Pancreas (tissue), 10 donors: ENCODE measurements at regions not wholly inside any gene's neighbourhood (a gene's known extent, or its start where the extent isn't known, plus 50 kb on each side); places are given as distances from the start of the nearest gene placed in this dataset.

Experiments used
- ATAC-seq, 4 donors: fragments of 200-7000 bp; cut with Tn5 transposase; one replicate each; pipeline versions ENCODE4 v1.8.0 to v1.9.1; 2020; ENCODE audit warnings: mild to moderate bottlenecking in 4 of 4, moderate library complexity in 4 of 4
- DNase-seq, 6 donors: peaks; one replicate each; pipeline ENCODE4 v3.0.0-alpha.2; 2020
- FAIRE-seq: peaks from 2 replicates; lab custom pipeline; 2012; peaks lifted over from hg19 to GRCh38; lab: Jason Lieb, UNC
- H3K27ac ChIP-seq, 4 donors: fragments of 200-600 bp; sonication (generic); 1 replicate in 3 of 4; 2 replicates in 1 of 4; pipeline versions ENCODE4 v1.5.0 to v1.8.0; 2020
- H3K27me3 ChIP-seq, 4 donors: fragments of 200-600 bp; one replicate each; pipeline ENCODE4 v1.8.0; 2021
- H3K36me3 ChIP-seq, 3 donors: fragments of 200-600 bp; sonication (generic) in 1 of 3; one replicate each; pipeline versions ENCODE4 v1.5.0 to v1.8.0; 2020 to 2021
- H3K4me1 ChIP-seq, 3 donors: fragments of 200-600 bp; one replicate each; pipeline ENCODE4 v1.8.0; 2021
- H3K4me3 ChIP-seq, 4 donors: fragments of 200-600 bp; sonication (generic) in 2 of 4; one replicate each; pipeline versions ENCODE4 v1.5.0 to v1.8.0; 2020 to 2021
- H3K9me3 ChIP-seq, 4 donors: fragments of 200-600 bp; one replicate each; pipeline ENCODE4 v1.8.0; 2021
- WGBS, 2 donors: extraction: QIAGEN DNeasy Blood & Tissue Kit; methylation state at CpG; one replicate each; pipeline ENCODE4 v1.1.7; 2013; 5-methylcytosine and 5-hydroxymethylcytosine counted together
- intact Hi-C, 3 donors: fragments of 100-400 bp; cut with DNase I; formaldehyde crosslinking; loops; one replicate each; pipeline versions ENCODE4 v1.11.1 to v1.14.2; 2022
- TF ChIP-seq, protein P1 (sequence below), 4 donors: fragments of 200-600 bp; sonication (generic) in 3 of 4; IDR thresholded peaks; one replicate each; pipeline versions ENCODE4 v1.5.0 to v1.8.0; 2021; ENCODE audit warnings: antibody characterized with exemption in 4 of 4
- donor health status: healthy with polysubstance abuse.
- donor health status: DM: no; HTN: no; CAD: no; lungs with moderate emphysema.
- donor health status: DM: no; HTN: no; CAD: no.
- donor health status: control.
- donor health status: control.
- donor health status: Bipolar disorder and iron deficiency.
- donor health status: DM: yes; HTN: yes; CAD: no.
- donor health status: DM: no; HTN: no; CAD: no.
- donor health status: DM: no; HTN: no; CAD: no.
- donor health status: DM: yes; HTN: yes; CAD: no.

DNA sequence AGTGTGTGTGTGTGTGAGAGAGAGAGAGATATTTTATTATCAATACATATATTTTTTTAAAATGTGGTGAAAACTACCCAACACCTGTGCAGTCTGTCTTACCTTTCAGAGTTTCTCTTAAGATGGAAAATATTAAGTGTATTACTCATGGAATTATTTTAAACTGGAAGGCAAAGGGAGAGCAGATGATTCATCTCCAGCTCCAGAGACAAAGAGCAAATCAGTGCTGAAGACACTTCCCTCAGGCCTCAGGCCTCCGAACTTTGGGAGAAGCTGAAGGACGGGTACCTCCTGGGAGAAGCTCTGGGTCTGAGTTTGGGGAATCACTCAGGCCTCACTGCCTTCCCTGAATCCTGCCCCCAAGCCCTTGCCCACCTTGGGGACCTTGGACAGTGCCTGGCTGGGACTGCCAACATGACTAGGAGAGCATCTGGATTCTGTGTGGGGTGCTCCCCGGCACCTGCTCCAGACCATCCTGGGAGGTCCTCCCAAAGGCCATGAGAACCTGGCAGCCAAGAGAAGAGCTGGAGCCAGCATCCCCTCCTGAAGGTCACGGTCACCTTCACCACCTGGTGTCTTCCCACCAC is 170.4 kb upstream of the UBL3 start:
- TF ChIP-seq, protein P1, sequence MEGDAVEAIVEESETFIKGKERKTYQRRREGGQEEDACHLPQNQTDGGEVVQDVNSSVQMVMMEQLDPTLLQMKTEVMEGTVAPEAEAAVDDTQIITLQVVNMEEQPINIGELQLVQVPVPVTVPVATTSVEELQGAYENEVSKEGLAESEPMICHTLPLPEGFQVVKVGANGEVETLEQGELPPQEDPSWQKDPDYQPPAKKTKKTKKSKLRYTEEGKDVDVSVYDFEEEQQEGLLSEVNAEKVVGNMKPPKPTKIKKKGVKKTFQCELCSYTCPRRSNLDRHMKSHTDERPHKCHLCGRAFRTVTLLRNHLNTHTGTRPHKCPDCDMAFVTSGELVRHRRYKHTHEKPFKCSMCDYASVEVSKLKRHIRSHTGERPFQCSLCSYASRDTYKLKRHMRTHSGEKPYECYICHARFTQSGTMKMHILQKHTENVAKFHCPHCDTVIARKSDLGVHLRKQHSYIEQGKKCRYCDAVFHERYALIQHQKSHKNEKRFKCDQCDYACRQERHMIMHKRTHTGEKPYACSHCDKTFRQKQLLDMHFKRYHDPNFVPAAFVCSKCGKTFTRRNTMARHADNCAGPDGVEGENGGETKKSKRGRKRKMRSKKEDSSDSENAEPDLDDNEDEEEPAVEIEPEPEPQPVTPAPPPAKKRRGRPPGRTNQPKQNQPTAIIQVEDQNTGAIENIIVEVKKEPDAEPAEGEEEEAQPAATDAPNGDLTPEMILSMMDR (IDR thresholded peaks at IDR 0.05): no peak
- no peak overlapping the region for H3K4me3 ChIP-seq
- no peak for DNase-seq
- H3K9me3 ChIP-seq: no peaks in the 10 kb centered on the region
- no peaks in the 10 kb centered on the region for H3K36me3 ChIP-seq
- no peaks in the 10 kb centered on the region for H3K27me3 ChIP-seq
- H3K27ac ChIP-seq: no peak overlapping the region
- no peak for FAIRE-seq
- ATAC-seq: peak in 1 of 4 donors; percentile 20
- no peaks in the 10 kb centered on the region for H3K4me1 ChIP-seq
- WGBS, 2 donors: 66 to 72% methylated on average over 4 of the region's 4 CpGs
- intact Hi-C loops: no loop called here

DNA sequence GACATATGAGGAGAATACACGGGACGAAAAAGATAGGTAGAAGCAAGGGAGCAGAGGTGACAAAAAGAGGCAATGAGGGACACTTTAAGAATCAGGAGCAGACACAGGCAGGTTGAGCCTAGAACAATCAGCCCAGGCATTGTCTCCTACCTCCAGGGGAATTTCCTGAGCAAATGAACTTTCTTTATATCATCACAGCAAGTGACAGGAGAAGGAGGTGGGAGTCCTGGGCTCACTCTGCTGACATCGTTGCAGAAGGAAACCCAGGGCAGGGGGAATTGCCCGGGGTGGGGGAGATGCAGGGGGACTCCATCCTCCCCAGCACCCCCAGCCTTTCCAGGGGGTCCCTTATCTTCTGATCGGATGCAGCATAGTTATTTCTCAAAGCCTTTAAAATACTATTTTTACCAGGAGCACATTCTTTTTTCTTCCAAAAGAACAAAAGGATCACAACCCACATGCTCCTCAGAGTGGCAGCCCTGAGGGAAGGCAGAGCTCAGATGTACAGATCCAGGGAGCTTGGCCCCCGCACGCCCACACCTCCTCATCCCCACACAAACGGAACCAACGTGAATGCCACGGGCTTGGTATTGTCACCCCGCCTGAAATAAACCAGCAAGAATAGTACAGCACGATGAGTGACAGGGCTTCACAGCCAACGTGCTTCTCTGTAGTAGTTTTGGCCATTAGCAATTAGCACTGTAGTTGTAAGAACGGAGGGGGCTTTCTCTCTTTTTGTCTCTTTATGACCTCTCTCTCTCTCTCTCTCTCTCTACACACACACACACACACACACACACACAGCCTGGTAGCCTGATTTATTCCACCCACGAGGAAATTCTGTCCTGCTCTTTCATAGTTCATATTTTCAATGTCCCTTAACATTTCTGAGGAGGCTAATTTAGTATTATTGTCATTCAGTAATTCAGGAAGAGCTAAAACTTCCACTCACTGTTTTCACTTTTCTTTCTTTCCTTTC is 169.5 kb upstream of the UBL3 start:
- no peak for FAIRE-seq
- DNase-seq: no peak
- H3K27me3 ChIP-seq: no peaks in the 10 kb centered on the region
- no peak overlapping the region for H3K27ac ChIP-seq
- WGBS, 2 donors: 72 to 75% methylated on average over 15 of the region's 15 CpGs
- no peaks in the 10 kb centered on the region for H3K9me3 ChIP-seq
- H3K4me3 ChIP-seq: no peak overlapping the region
- H3K36me3 ChIP-seq: no peaks in the 10 kb centered on the region
- no peaks in the 10 kb centered on the region for H3K4me1 ChIP-seq
- TF ChIP-seq, protein P1 (IDR thresholded peaks at IDR 0.05): no peak
- no peak for ATAC-seq
- intact Hi-C loops: no loop called here

DNA sequence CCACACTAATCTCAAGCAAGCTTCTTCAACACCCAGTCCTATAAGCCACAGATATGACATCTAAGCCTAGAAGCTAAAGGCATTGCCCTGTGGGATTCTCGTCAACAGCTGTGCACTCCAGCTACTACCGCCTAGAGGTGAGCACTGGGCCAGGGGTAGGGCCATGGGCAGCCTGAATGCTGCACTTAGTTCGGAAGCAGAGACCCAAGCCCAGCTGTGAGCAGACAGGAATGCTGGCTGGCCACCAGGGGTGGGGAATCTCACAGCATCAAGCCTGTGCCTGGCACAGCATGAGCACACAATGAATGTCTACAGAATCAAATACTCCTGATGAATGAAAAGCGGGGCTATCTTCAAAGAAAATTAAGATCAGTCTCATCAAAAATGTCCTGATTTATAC is 167.5 kb upstream of the UBL3 start:
- DNase-seq (no peak), FAIRE-seq (no peak), ATAC-seq (no peak)
- Histone ChIP-seq H3K36me3 (no peaks in the 10 kb centered on the region), H3K27ac (no peak overlapping the region), H3K9me3 (no peaks in the 10 kb centered on the region), H3K4me3 (no peak overlapping the region), H3K4me1 (no peaks in the 10 kb centered on the region), H3K27me3 (no peaks in the 10 kb centered on the region)
- WGBS, 2 donors: 74 to 79% methylated on average over 4 of the region's 4 CpGs
- TF ChIP-seq, protein P1 (IDR thresholded peaks at IDR 0.05): no peak
- intact Hi-C loops: no loop called here

DNA sequence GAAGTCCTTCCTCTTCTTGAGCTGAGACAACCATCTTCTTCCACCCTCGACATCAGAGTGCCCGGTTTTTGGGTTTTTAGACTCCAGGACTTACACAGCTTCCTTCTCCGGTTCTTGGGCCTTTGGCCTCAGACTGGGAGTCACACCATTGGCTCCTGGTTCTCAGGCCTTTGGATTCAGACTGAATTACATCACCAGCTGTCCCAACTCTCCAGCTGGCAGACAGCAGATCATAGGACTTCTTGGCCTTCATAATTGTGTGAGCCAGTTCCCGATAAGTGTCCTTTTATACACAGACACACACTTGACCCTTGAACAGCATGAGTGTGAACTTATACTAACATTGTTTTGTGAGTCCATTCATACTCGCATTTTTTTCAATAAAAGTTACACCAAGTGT is 166.0 kb upstream of the UBL3 start:
- DNase-seq: no peak
- H3K9me3 ChIP-seq: no peaks in the 10 kb centered on the region
- WGBS, 2 donors: 70 to 71% methylated on average over 5 of the region's 5 CpGs
- H3K4me3 ChIP-seq: no peak overlapping the region
- H3K27me3 ChIP-seq: no peaks in the 10 kb centered on the region
- no peaks in the 10 kb centered on the region for H3K4me1 ChIP-seq
- no peak for FAIRE-seq
- H3K36me3 ChIP-seq: no peaks in the 10 kb centered on the region
- intact Hi-C loops: no loop called here
- H3K27ac ChIP-seq: no peak overlapping the region
- TF ChIP-seq, protein P1 (IDR thresholded peaks at IDR 0.05): no peak
- no peak for ATAC-seq

DNA sequence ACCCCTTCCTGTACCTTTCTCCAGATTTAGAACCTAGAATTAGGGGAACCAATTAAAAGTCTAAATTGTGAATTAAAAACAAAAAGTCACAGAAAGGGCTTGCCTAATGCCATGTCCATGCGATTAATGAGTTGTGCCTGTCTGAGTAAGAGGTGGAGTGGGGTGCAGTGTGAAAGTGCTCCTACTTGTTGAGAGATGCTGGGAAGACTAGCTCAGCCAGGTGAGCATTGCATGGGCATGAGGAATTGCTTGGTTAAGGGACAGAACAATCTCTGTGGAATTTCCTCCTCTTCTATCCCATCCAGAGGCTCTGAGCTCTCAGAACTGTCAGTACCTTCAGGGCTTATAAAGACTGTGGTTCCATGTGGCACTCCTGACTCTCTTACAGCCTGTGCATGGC is 159.0 kb upstream of the UBL3 start:
- DNase-seq (no peak), ATAC-seq (no peak), FAIRE-seq (no peak)
- no peaks in the 10 kb centered on the region for H3K36me3 ChIP-seq
- no peaks in the 10 kb centered on the region for H3K9me3 ChIP-seq
- TF ChIP-seq, protein P1 (IDR thresholded peaks at IDR 0.05): no peak
- H3K27me3 ChIP-seq: no peaks in the 10 kb centered on the region
- H3K27ac ChIP-seq: no peak overlapping the region
- intact Hi-C loops: no loop called here
- no peak overlapping the region for H3K4me3 ChIP-seq
- 95 to 96% methylated on average over 1 of the region's 1 CpG for WGBS, 2 donors
- H3K4me1 ChIP-seq: no peaks in the 10 kb centered on the region
